ENCODE measurements at regions not wholly inside any gene's neighbourhood (a gene's known extent, or its start where the extent isn't known, plus 50 kb on each side); places are given as distances from the start of the nearest gene placed in this dataset.

DNA sequence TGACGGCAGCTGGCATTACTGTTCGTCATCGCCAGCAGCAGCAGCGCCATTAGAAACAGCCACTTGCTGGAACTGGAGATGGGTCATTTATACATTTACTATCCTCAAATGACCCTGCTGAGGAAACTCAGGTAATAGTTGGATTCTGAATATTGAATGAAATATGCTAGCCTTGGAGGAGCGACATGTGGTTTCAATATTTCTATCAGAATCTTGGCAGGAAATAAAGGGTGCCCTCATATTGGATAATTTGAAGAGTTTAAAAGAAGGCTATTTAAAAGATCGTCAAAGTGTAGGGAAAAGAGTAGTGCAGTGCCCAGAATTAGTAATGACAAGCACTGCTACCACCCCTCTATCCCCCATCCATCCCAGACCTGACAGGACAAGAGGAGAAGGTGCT is 109.6 kb upstream of the CPM start:
- Histone ChIP-seq H4K20me1 (ENCODE audit: insufficient read depth, low read length) (no peaks in the 10 kb centered on the region), H3K4me3 (ENCODE audit: low read depth, low read length, poor library complexity, severe bottlenecking) (no peak overlapping the region), H3K9me3 (ENCODE audit: low read length) (no peaks in the 10 kb centered on the region), H3K9me2 (ENCODE audit: insufficient read depth, low read length) (no peaks in the 10 kb centered on the region), H2AFZ (ENCODE audit: low read length) (no peak overlapping the region), H3K4me1 (ENCODE audit: insufficient read depth, low read length, poor library complexity, severe bottlenecking) (no peaks in the 10 kb centered on the region), H3K27ac (ENCODE audit: low read depth, low read length, poor library complexity, severe bottlenecking) (no peak overlapping the region), H3K4me2 (ENCODE audit: low read length) (no peak overlapping the region), H3K36me3 (ENCODE audit: insufficient read depth, low read length) (no peaks in the 10 kb centered on the region), H3K79me2 (ENCODE audit: insufficient read depth, low read depth, low read length) (no peaks in the 10 kb centered on the region)
- DNase-seq (ENCODE audit: low spot score): no peak
- CTCF ChIA-PET (ENCODE audit: unreplicated experiment): no interaction called here
- no TSS peak for BruUV-seq (replicated peaks)
- POLR2A ChIA-PET: no interaction called here
- intact Hi-C loops (cut with micrococcal nuclease; ENCODE audit: unreplicated experiment): no loop called here
- no peak for TF ChIP-seq EZH2phosphoT487 (IDR thresholded peaks at IDR 0.05; ENCODE audit: borderline replicate concordance, low read depth, low read length)
- TF ChIP-seq, protein P1, sequence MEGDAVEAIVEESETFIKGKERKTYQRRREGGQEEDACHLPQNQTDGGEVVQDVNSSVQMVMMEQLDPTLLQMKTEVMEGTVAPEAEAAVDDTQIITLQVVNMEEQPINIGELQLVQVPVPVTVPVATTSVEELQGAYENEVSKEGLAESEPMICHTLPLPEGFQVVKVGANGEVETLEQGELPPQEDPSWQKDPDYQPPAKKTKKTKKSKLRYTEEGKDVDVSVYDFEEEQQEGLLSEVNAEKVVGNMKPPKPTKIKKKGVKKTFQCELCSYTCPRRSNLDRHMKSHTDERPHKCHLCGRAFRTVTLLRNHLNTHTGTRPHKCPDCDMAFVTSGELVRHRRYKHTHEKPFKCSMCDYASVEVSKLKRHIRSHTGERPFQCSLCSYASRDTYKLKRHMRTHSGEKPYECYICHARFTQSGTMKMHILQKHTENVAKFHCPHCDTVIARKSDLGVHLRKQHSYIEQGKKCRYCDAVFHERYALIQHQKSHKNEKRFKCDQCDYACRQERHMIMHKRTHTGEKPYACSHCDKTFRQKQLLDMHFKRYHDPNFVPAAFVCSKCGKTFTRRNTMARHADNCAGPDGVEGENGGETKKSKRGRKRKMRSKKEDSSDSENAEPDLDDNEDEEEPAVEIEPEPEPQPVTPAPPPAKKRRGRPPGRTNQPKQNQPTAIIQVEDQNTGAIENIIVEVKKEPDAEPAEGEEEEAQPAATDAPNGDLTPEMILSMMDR (conservative IDR thresholded peaks at IDR 0.05; ENCODE audit: low read length): no peak

DNA sequence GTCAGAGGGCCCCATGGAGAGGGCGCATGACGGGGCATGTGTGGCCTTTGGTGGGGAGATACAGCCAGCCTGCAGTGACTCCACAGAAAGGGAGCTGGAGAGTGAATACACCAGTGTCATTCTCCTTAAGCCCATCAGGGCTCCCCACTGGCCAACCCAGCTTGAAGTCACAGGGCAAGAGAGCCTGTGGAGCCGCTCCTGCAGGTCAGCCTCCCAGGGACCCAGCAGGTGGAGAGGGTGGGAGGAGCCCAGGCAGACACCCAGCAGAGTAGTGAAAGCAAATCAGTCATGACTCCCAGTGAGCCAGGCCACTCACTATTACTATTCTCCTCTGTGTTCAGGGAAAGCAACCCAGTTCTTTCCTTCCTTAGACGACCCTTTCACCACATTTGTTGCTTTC is 110.0 kb upstream of the CPM start:
- BruUV-seq (replicated peaks): no TSS peak
- Histone ChIP-seq H3K4me2 (ENCODE audit: low read length) (no peak overlapping the region), H2AFZ (ENCODE audit: low read length) (no peak overlapping the region), H3K79me2 (ENCODE audit: insufficient read depth, low read depth, low read length) (no peaks in the 10 kb centered on the region), H3K27ac (ENCODE audit: low read depth, low read length, poor library complexity, severe bottlenecking) (no peak overlapping the region), H3K4me1 (ENCODE audit: insufficient read depth, low read length, poor library complexity, severe bottlenecking) (no peaks in the 10 kb centered on the region), H3K9me2 (ENCODE audit: insufficient read depth, low read length) (no peaks in the 10 kb centered on the region), H3K4me3 (ENCODE audit: low read depth, low read length, poor library complexity, severe bottlenecking) (no peak overlapping the region), H3K36me3 (ENCODE audit: insufficient read depth, low read length) (no peaks in the 10 kb centered on the region), H4K20me1 (ENCODE audit: insufficient read depth, low read length) (no peaks in the 10 kb centered on the region), H3K9me3 (ENCODE audit: low read length) (no peaks in the 10 kb centered on the region)
- intact Hi-C loops (cut with micrococcal nuclease; ENCODE audit: unreplicated experiment): no loop called here
- no peak for TF ChIP-seq EZH2phosphoT487 (IDR thresholded peaks at IDR 0.05; ENCODE audit: borderline replicate concordance, low read depth, low read length)
- TF ChIP-seq, protein P1 (conservative IDR thresholded peaks at IDR 0.05; ENCODE audit: low read length): no peak
- POLR2A ChIA-PET: interaction anchor here (0.7 kb wide), 1 partner anchor 31 kb away, joined by 3 read pairs; no protein-coding TSS in a partner anchor
- no peak for DNase-seq (ENCODE audit: low spot score)
- CTCF ChIA-PET (ENCODE audit: unreplicated experiment): no interaction called here

DNA sequence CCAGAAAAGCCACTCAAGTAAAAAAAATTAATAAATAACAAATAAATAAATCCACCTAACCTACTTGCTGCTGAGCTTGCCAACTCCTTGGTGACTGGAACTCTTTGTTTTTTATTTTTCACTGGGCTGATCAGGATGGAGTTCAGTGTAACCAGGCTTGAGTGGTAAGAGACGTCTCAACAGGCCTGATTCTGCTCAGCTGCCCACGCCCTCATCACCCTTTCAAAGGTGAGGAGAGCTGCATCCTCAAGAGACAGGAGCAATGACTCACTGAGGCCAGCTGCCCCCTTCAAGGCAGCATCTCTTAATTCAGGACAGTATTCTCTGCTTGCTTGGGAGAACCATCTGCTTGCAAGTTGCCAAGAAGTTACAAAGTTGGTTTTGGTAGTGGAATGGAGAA is 111.9 kb upstream of the CPM start:
- H3K9me3 ChIP-seq (ENCODE audit: low read length): no peaks in the 10 kb centered on the region
- TF ChIP-seq, protein P1 (conservative IDR thresholded peaks at IDR 0.05; ENCODE audit: low read length): no peak
- TF ChIP-seq EZH2phosphoT487 (IDR thresholded peaks at IDR 0.05; ENCODE audit: borderline replicate concordance, low read depth, low read length): no peak
- intact Hi-C loops (cut with micrococcal nuclease; ENCODE audit: unreplicated experiment): no loop called here
- no peak overlapping the region for H3K27ac ChIP-seq (ENCODE audit: low read depth, low read length, poor library complexity, severe bottlenecking)
- no peak overlapping the region for H2AFZ ChIP-seq (ENCODE audit: low read length)
- no peaks in the 10 kb centered on the region for H3K79me2 ChIP-seq (ENCODE audit: insufficient read depth, low read depth, low read length)
- H3K4me1 ChIP-seq (ENCODE audit: insufficient read depth, low read length, poor library complexity, severe bottlenecking): no peaks in the 10 kb centered on the region
- CTCF ChIA-PET (ENCODE audit: unreplicated experiment): no interaction called here
- POLR2A ChIA-PET: interaction anchor here (0.8 kb wide), 1 partner anchor 8 kb away, joined by 3 read pairs; no protein-coding TSS in a partner anchor
- no peak overlapping the region for H3K4me3 ChIP-seq (ENCODE audit: low read depth, low read length, poor library complexity, severe bottlenecking)
- no peak overlapping the region for H3K4me2 ChIP-seq (ENCODE audit: low read length)
- H4K20me1 ChIP-seq (ENCODE audit: insufficient read depth, low read length): no peaks in the 10 kb centered on the region
- BruUV-seq (replicated peaks): no TSS peak
- no peaks in the 10 kb centered on the region for H3K36me3 ChIP-seq (ENCODE audit: insufficient read depth, low read length)
- DNase-seq (ENCODE audit: low spot score): no peak
- H3K9me2 ChIP-seq (ENCODE audit: insufficient read depth, low read length): no peaks in the 10 kb centered on the region
